ENCODE measurements at regions not wholly inside any gene's neighbourhood (a gene's known extent, or its start where the extent isn't known, plus 50 kb on each side); places are given as distances from the start of the nearest gene placed in this dataset.

GRCh38 chr5:18027241-18027867 is 393.1 kb downstream of the TAF11L14 start:
- Histone ChIP-seq H3K9me3 (no peaks in the 10 kb centered on the region), H3K4me1 (no peaks in the 10 kb centered on the region), H3K36me3 (no peaks in the 10 kb centered on the region), H3K4me3 (no peak overlapping the region), H3K27ac (no peak overlapping the region), H3K27me3 (no peaks in the 10 kb centered on the region)
- no peak for TF ChIP-seq CTCF (IDR thresholded peaks at IDR 0.05)
- ATAC-seq (no peak), DNase-seq (no peak), FAIRE-seq (no peak)
- intact Hi-C loops (cut with DNase I), result no loop called here

GRCh38 chr5:18028036-18028435 is 393.8 kb downstream of the TAF11L14 start:
- intact Hi-C loops (cut with DNase I), result no loop called here
- H3K27me3 ChIP-seq, result no peaks in the 10 kb centered on the region
- H3K4me3 ChIP-seq, result no peak overlapping the region
- WGBS, 2 donors, result 57 to 81% methylated on average over 1 of the region's 1 CpG
- H3K36me3 ChIP-seq, result no peaks in the 10 kb centered on the region
- FAIRE-seq (no peak), DNase-seq (no peak), ATAC-seq (no peak)
- no peaks in the 10 kb centered on the region for H3K9me3 ChIP-seq
- TF ChIP-seq CTCF (IDR thresholded peaks at IDR 0.05), result no peak
- no peak overlapping the region for H3K27ac ChIP-seq
- H3K4me1 ChIP-seq, result no peaks in the 10 kb centered on the region

GRCh38 chr5:18032744-18033143 is 398.5 kb downstream of the TAF11L14 start:
- 59 to 70% methylated on average over 4 of the region's 4 CpGs for WGBS, 2 donors
- TF ChIP-seq CTCF (IDR thresholded peaks at IDR 0.05), result no peak
- DNase-seq (no peak), ATAC-seq (no peak), FAIRE-seq (no peak)
- H3K4me1 ChIP-seq, result no peaks in the 10 kb centered on the region
- no peaks in the 10 kb centered on the region for H3K36me3 ChIP-seq
- H3K27ac ChIP-seq, result no peak overlapping the region
- intact Hi-C loops (cut with DNase I), result no loop called here
- no peaks in the 10 kb centered on the region for H3K27me3 ChIP-seq
- H3K4me3 ChIP-seq, result no peak overlapping the region
- no peaks in the 10 kb centered on the region for H3K9me3 ChIP-seq

GRCh38 chr5:18036531-18036930 is 402.3 kb downstream of the TAF11L14 start:
- H3K27me3 ChIP-seq, result no peaks in the 10 kb centered on the region
- intact Hi-C loops (cut with DNase I), result no loop called here
- 33 to 52% methylated on average over 2 of the region's 2 CpGs for whole genome bisulfite sequencing, 2 donors
- no peaks in the 10 kb centered on the region for H3K4me1 ChIP-seq
- no peaks in the 10 kb centered on the region for H3K9me3 ChIP-seq
- no peak for DNase-seq
- no peaks in the 10 kb centered on the region for H3K36me3 ChIP-seq
- FAIRE-seq, result no peak
- H3K27ac ChIP-seq, result no peak overlapping the region
- TF ChIP-seq CTCF (IDR thresholded peaks at IDR 0.05), result no peak
- H3K4me3 ChIP-seq, result no peak overlapping the region
- ATAC-seq, result no peak

- Histone ChIP-seq H3K36me3 (no peaks in the 10 kb centered on the region), H3K27ac (no peak overlapping the region), H3K4me3 (no peak overlapping the region), H3K27me3 (no peaks in the 10 kb centered on the region), H3K9me3 (no peaks in the 10 kb centered on the region), H3K4me1 (no peaks in the 10 kb centered on the region)
- FAIRE-seq (no peak), DNase-seq (no peak), ATAC-seq (no peak)
- 60 to 81% methylated on average over 2 of the region's 2 CpGs for WGBS, 2 donors
- no peak for TF ChIP-seq CTCF (IDR thresholded peaks at IDR 0.05)
- intact Hi-C loops (cut with DNase I), result no loop called here
These were observed 403.5 kb downstream of the TAF11L14 start for GRCh38 chr5:18037718-18038117.
